ENCODE measurements at regions not wholly inside any gene's neighbourhood (a gene's known extent, or its start where the extent isn't known, plus 50 kb on each side); places are given as distances from the start of the nearest gene placed in this dataset.
"Not testable (repeated sequence)": the region's sequence is repeated elsewhere in the genome, so short reads cannot be mapped to it uniquely, and the experiment has no call there.

GRCh38 chr16:88154886-88155285 is 203.7 kb downstream of the BANP start:
- TF ChIP-seq, protein P1, sequence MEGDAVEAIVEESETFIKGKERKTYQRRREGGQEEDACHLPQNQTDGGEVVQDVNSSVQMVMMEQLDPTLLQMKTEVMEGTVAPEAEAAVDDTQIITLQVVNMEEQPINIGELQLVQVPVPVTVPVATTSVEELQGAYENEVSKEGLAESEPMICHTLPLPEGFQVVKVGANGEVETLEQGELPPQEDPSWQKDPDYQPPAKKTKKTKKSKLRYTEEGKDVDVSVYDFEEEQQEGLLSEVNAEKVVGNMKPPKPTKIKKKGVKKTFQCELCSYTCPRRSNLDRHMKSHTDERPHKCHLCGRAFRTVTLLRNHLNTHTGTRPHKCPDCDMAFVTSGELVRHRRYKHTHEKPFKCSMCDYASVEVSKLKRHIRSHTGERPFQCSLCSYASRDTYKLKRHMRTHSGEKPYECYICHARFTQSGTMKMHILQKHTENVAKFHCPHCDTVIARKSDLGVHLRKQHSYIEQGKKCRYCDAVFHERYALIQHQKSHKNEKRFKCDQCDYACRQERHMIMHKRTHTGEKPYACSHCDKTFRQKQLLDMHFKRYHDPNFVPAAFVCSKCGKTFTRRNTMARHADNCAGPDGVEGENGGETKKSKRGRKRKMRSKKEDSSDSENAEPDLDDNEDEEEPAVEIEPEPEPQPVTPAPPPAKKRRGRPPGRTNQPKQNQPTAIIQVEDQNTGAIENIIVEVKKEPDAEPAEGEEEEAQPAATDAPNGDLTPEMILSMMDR (IDR thresholded peaks at IDR 0.05): not testable (repeated sequence)
- TF ChIP-seq POLR2A (IDR thresholded peaks at IDR 0.05): not testable (repeated sequence)
